WI38 (cell line): ENCODE measurements at regions not wholly inside any gene's neighbourhood (a gene's known extent, or its start where the extent isn't known, plus 50 kb on each side); places are given as distances from the start of the nearest gene placed in this dataset.

ENCODE experiments used
- H3K4me3 ChIP-seq: 2 replicates; pipeline ENCODE4 v1.5.1; 2011; ENCODE audit warnings: low read depth, mild to moderate bottlenecking, control low read depth, low read length
- CTCF ChIP-seq: IDR thresholded peaks from 2 replicates; pipeline ENCODE4 v1.5.1; 2012; ENCODE audit warnings: low read depth, mild to moderate bottlenecking, control low read depth, low read length

- no peak for TF ChIP-seq CTCF
- H3K4me3 ChIP-seq, result no peak overlapping the region
These were observed 187.4 kb upstream of the NRP1 start for GRCh38 chr10:33521904-33522303.

GRCh38 chr10:33521062-33521461, 186.6 kb upstream of the NRP1 start:
- no peak overlapping the region for H3K4me3 ChIP-seq
- no peak for TF ChIP-seq CTCF

GRCh38 chr10:33520223-33520622, 185.8 kb upstream of the NRP1 start:
- no peak overlapping the region for H3K4me3 ChIP-seq
- no peak for TF ChIP-seq CTCF

GRCh38 chr10:33519130-33519860, 184.8 kb upstream of the NRP1 start:
- H3K4me3 ChIP-seq, result no peak overlapping the region

GRCh38 chr10:33510206-33510605, 175.7 kb upstream of the NRP1 start:
- TF ChIP-seq CTCF, result no peak
- H3K4me3 ChIP-seq, result no peak overlapping the region

More at GRCh38 chr10:33519130-33519860, 184.8 kb upstream of the NRP1 start:
- no peak for TF ChIP-seq CTCF

GRCh38 chr10:33509231-33509831, 174.9 kb upstream of the NRP1 start:
- TF ChIP-seq CTCF, result no peak
- no peak overlapping the region for H3K4me3 ChIP-seq

- no peak overlapping the region for H3K4me3 ChIP-seq
- TF ChIP-seq CTCF, result no peak
These were observed 173.4 kb upstream of the NRP1 start for GRCh38 chr10:33507662-33508425.
